HG02571 (cell line): ENCODE measurements at regions not wholly inside any gene's neighbourhood (a gene's known extent, or its start where the extent isn't known, plus 50 kb on each side); places are given as distances from the start of the nearest gene placed in this dataset.
"Not testable (repeated sequence)": the region's sequence is repeated elsewhere in the genome, so short reads cannot be mapped to it uniquely, and the experiment has no call there.

ENCODE experiments used
- ATAC-seq: cut with Tn5 transposase; IDR thresholded peaks from one replicate; pipeline ENCODE4 v1.9.1; 2021; ENCODE audit warnings: mild to moderate bottlenecking, moderate library complexity; ENCODE audit not compliant: unreplicated experiment

GRCh38 chr6:53446151-53446550, 97.4 kb upstream of the ELOVL5 start:
- ATAC-seq = no peak

- ATAC-seq = no peak
Observed at GRCh38 chr6:53441761-53442160, 93.0 kb upstream of the ELOVL5 start.

GRCh38 chr6:53441035-53441493, 92.3 kb upstream of the ELOVL5 start:
- no peak for ATAC-seq

GRCh38 chr6:53440336-53440945, 91.7 kb upstream of the ELOVL5 start:
- no peak for ATAC-seq

GRCh38 chr6:53439556-53439955, 90.8 kb upstream of the ELOVL5 start:
- ATAC-seq = no peak

GRCh38 chr6:53437557-53438202, 88.9 kb upstream of the ELOVL5 start:
- ATAC-seq = no peak

GRCh38 chr6:53436526-53437303, 88.0 kb upstream of the ELOVL5 start:
- no peak for ATAC-seq

GRCh38 chr6:53433951-53434285, 85.2 kb upstream of the ELOVL5 start:
- no peak for ATAC-seq

GRCh38 chr6:53433261-53433950, 84.7 kb upstream of the ELOVL5 start:
- no peak for ATAC-seq

GRCh38 chr6:53432318-53433161, 83.8 kb upstream of the ELOVL5 start:
- no peak for ATAC-seq

GRCh38 chr6:53431704-53432103, 83.0 kb upstream of the ELOVL5 start:
- no peak for ATAC-seq

GRCh38 chr6:53429401-53429800, 80.7 kb upstream of the ELOVL5 start:
- ATAC-seq = no peak

- ATAC-seq = no peak
Observed at GRCh38 chr6:53428886-53429285, 80.1 kb upstream of the ELOVL5 start.

- peak; percentile 77 for ATAC-seq
Observed at GRCh38 chr6:53426667-53427270, 78.0 kb upstream of the ELOVL5 start.

- ATAC-seq = no peak
Observed at GRCh38 chr6:53426117-53426516, 77.4 kb upstream of the ELOVL5 start.

GRCh38 chr6:53424976-53425718, 76.4 kb upstream of the ELOVL5 start:
- no peak for ATAC-seq

GRCh38 chr6:53424300-53424699, 75.5 kb upstream of the ELOVL5 start:
- ATAC-seq = no peak

GRCh38 chr6:53423560-53423959, 74.8 kb upstream of the ELOVL5 start:
- not testable (repeated sequence) for ATAC-seq

- ATAC-seq = no peak
Observed at GRCh38 chr6:53419026-53419425, 70.3 kb upstream of the ELOVL5 start.

- ATAC-seq = no peak
Observed at GRCh38 chr6:53418288-53418687, 69.5 kb upstream of the ELOVL5 start.
